Cardiac muscle cell (in vitro differentiated cells and primary cell): ENCODE measurements at regions not wholly inside any gene's neighbourhood (a gene's known extent, or its start where the extent isn't known, plus 50 kb on each side); places are given as distances from the start of the nearest gene placed in this dataset.

Experiments
- DNase-seq, 2 donors: peaks; one replicate each; pipeline versions ENCODE4 v3.0.0 to v3.0.0-alpha.2; 2010 to 2017; ENCODE audit warnings: low read depth in 1 of 2, low spot score in 1 of 2
- H3K27ac ChIP-seq: fragments of 200-600 bp; sonication (generic); 2 replicates; pipeline ENCODE4 v1.5.1; 2016
- H3K27me3 ChIP-seq: fragments of 200-600 bp; sonication (generic); 2 replicates; pipeline ENCODE4 v1.6.0; 2016; ENCODE audit warnings: control low read depth
- H3K36me3 ChIP-seq: fragments of 200-600 bp; sonication (generic); 2 replicates; pipeline ENCODE4 v1.5.1; 2016; ENCODE audit warnings: control low read depth
- H3K4me1 ChIP-seq: fragments of 200-600 bp; sonication (generic); 2 replicates; pipeline ENCODE4 v1.8.1; 2017; ENCODE audit warnings: low read depth, mild to moderate bottlenecking, mixed run types
- H3K4me3 ChIP-seq: fragments of 200-600 bp; sonication (generic); 2 replicates; pipeline ENCODE4 v1.5.1; 2016; ENCODE audit warnings: mild to moderate bottlenecking
- H3K9me3 ChIP-seq: fragments of 200-600 bp; sonication (generic); 2 replicates; pipeline ENCODE4 v1.5.1; 2017; ENCODE audit warnings: low read depth, mild to moderate bottlenecking, control low read depth
- CTCF ChIP-seq: IDR thresholded peaks from 2 replicates; pipeline ENCODE4 v1.5.1; 2012; ENCODE audit warnings: low read depth, mild to moderate bottlenecking, low read length

GRCh38 chr1:57866998-57867397 lies 443.1 kb upstream of the DAB1 start:
- no peak overlapping the region for H3K27ac ChIP-seq
- H3K27me3 ChIP-seq, result no peaks in the 10 kb centered on the region
- no peak overlapping the region for H3K4me3 ChIP-seq
- no peaks in the 10 kb centered on the region for H3K4me1 ChIP-seq
- no peak for DNase-seq
- H3K36me3 ChIP-seq, result no peaks in the 10 kb centered on the region
- no peaks in the 10 kb centered on the region for H3K9me3 ChIP-seq
- no peak for TF ChIP-seq CTCF

DNA sequence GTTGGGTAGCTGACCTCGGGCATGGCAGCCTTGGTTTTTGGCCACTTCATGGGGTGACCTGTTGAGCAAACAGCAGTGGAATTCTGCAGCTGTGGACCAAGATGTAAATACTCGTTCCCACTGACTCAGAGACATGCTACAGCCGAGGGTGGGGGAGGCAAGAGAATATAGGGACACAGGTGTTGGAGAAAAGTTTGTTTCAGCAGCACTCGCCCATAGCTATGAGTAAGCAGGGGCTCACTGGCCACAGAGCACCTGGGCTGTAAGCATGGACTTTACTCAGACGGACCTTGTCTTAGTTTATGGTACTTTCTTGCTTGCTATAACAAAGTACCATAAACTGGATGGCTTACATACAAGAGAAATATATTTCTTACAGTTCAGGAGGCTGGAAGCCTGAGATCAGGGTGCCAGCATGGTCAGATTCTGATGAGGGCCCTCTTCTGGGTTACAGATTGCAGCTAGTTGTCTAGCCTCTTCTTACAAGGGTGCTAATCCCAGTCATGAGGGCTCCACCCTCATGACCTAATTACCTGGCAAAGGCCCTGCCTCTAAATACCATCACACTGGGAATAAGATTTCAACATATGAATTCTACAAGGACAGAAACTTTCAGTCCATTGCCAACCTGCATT lies 437.2 kb upstream of the DAB1 start:
- no peak for TF ChIP-seq CTCF
- Histone ChIP-seq H3K27me3 (no peaks in the 10 kb centered on the region), H3K9me3 (no peaks in the 10 kb centered on the region), H3K36me3 (no peaks in the 10 kb centered on the region), H3K4me3 (no peak overlapping the region), H3K27ac (no peak overlapping the region), H3K4me1 (no peaks in the 10 kb centered on the region)
- no peak for DNase-seq

DNA sequence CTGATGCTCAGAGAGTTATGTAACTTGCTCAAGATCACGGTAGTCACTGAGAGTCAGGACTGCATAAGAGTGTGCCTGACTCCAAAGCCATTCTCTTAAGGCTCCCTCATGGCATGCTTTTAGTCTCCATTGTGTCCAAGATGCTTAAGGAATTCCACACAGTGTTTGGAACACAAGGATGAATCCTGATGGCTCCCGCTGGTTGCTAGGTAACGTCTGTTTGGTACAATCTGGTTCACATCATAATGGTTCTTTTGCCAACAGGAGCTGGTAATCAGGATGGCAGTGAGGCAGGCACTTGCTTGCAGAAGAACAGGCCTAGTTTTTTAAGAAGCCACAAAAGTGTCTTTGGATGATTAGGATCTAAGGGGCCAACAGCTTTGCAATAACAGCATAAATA lies 436.5 kb upstream of the DAB1 start:
- Histone ChIP-seq H3K36me3 (no peaks in the 10 kb centered on the region), H3K27me3 (no peaks in the 10 kb centered on the region), H3K9me3 (no peaks in the 10 kb centered on the region), H3K27ac (no peak overlapping the region), H3K4me1 (no peaks in the 10 kb centered on the region), H3K4me3 (no peak overlapping the region)
- no peak for DNase-seq
- no peak for TF ChIP-seq CTCF

- DNase-seq, result peak in 1 of 2 donors; percentile 4
Measured at GRCh38 chr1:57858740-57859139, 434.9 kb upstream of the DAB1 start.

GRCh38 chr1:57857809-57858208 lies 433.9 kb upstream of the DAB1 start:
- Histone ChIP-seq H3K4me3 (no peak overlapping the region), H3K4me1 (no peaks in the 10 kb centered on the region), H3K9me3 (no peaks in the 10 kb centered on the region), H3K27ac (no peak overlapping the region), H3K27me3 (no peaks in the 10 kb centered on the region), H3K36me3 (no peaks in the 10 kb centered on the region)
- no peak for TF ChIP-seq CTCF
- no peak for DNase-seq

More at GRCh38 chr1:57858740-57859139, 434.9 kb upstream of the DAB1 start:
- H3K9me3 ChIP-seq, result no peaks in the 10 kb centered on the region
- no peak overlapping the region for H3K4me3 ChIP-seq
- no peaks in the 10 kb centered on the region for H3K27me3 ChIP-seq
- no peaks in the 10 kb centered on the region for H3K36me3 ChIP-seq
- no peaks in the 10 kb centered on the region for H3K4me1 ChIP-seq
- H3K27ac ChIP-seq, result no peak overlapping the region
- no peak for TF ChIP-seq CTCF

DNA sequence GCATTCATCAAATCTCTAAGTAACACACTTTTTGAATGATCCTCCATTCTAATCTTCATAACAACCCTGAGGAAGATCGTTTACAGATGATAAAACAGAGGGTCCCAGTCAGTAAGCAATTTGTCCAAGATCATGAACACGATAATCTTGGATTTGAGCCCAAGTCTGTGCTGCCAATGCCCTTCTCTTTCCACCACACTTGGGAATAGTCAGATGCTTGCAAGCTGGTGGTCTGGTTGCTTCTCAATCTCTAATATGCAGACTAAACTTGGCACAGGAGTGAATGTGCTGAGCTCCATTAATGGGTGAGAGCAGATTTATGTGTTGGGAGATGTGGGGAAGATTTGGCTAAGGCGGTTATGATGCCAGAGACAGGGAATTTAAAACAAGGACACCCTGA lies 430.6 kb upstream of the DAB1 start:
- DNase-seq, result no peak
- TF ChIP-seq CTCF, result no peak

More for the DNA sequence above, 430.6 kb upstream of the DAB1 start:
- no peak overlapping the region for H3K27ac ChIP-seq
- no peaks in the 10 kb centered on the region for H3K4me1 ChIP-seq
- H3K27me3 ChIP-seq, result no peaks in the 10 kb centered on the region
- no peaks in the 10 kb centered on the region for H3K9me3 ChIP-seq
- H3K36me3 ChIP-seq, result no peaks in the 10 kb centered on the region
- no peak overlapping the region for H3K4me3 ChIP-seq
